ENCODE measurements at regions not wholly inside any gene's neighbourhood (a gene's known extent, or its start where the extent isn't known, plus 50 kb on each side); places are given as distances from the start of the nearest gene placed in this dataset.
"Not testable (repeated sequence)": the region's sequence is repeated elsewhere in the genome, so short reads cannot be mapped to it uniquely, and the experiment has no call there.

DNA sequence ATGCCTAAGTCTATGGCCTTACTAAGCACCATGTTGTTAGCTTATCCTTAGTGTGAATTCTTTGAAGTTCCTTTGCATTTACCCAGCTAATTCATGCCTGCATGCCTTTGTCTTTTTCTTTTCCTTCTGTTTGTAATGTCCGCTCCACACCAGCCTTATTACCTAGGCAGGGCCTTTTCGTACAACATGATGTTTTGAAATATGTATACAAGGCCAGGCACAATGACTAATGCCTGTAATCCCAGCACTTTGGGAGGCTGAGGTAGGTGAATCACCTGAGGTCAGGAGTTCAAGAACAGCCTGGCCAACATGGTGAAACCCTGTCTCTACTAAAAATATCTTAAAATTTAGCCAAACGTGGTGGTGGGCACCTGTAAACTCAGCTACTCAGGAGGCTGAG lies 1636.5 kb upstream of the SEL1L start:
- DNase-seq (ENCODE audit: low spot score): no peak

DNA sequence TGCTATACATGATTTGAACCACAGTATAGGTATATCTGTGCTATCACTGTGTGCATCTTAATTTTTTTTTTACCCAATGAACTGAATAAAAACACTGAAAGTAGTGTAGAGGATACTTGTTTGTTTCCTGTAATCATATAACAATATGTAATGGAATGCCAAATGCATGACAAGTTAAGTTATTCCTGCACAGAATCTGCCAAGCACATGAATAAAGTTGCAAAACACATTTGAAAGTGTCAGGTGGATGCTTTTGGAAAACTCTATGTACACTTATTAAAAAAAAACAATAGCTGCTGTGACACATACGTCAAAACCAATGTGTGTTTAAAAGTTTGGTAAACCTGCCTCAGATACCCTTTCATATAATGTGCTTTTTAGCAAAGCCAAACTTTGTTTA lies 1638.1 kb upstream of the SEL1L start:
- DNase-seq (ENCODE audit: low spot score): no peak

DNA sequence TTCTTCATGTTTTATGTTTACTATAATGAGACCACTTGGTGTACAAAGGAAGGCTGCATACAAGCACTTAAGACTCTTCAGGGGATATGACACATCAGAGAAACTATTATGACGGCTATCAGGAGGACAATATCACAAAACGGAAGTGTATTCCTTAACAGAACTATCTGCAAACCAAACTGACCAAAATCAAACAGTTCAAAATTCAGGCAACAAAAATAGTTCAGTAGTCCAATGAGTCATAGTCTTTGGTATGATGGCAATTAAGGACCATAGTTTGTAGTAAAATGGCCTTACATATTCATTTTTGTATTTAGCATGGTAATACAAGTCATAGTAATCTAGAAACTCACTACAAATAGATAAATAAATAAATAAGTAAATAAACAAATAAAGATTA lies 1638.7 kb upstream of the SEL1L start:
- no peak for DNase-seq (ENCODE audit: low spot score)

- no peak for DNase-seq (ENCODE audit: low spot score)
These were observed 1640.0 kb upstream of the SEL1L start for GRCh38 chr14:83173687-83174086.

GRCh38 chr14:83184531-83184930 lies 1650.9 kb upstream of the SEL1L start:
- no peak for DNase-seq (ENCODE audit: low spot score)

- not testable (repeated sequence) for DNase-seq (ENCODE audit: low spot score)
These were observed 1654.7 kb upstream of the SEL1L start for GRCh38 chr14:83188311-83188710.

GRCh38 chr14:83196236-83196635 lies 1662.6 kb upstream of the SEL1L start:
- DNase-seq (ENCODE audit: low spot score): no peak

- no peak for DNase-seq (ENCODE audit: low spot score)
These were observed 1663.6 kb upstream of the SEL1L start for GRCh38 chr14:83197271-83197670.

DNA sequence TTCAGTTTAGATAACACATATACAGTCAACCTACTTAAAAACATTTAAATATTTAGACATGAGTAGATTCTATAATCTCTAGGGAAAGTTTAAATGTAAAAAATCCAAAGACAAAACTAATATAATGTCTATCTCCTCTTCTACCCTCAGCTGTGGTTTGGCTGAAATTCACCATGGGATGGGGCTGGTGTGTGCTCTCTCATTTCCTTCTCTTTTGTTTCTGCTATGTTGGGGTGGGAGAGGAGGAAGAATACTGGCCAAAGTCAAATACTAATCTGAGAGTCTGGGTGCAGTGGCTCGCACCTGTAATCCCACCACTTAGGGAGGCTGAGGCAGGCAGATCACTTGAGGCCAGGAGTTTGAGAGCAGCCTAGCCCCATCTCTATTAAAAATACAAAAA lies 1673.9 kb upstream of the SEL1L start:
- DNase-seq (ENCODE audit: low spot score): no peak

DNA sequence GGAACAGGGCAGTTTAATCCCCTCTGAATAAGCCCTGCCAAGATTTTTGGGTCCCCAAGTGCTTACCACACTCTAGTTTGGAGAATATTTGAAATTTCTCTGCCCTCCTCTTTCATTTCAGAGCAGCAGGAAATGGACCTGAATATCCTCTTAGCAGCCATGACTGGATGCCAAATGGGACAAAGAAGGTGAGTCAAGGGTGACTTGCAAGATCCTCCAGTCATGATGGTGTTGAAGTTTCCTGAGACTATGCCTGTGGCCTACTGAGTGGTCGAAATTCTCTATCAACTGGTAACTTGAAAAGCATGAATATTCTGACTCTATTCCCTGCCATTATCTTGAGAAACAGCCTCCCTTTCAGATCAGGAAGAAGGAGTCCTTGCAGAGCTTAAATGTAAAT lies 1674.7 kb upstream of the SEL1L start:
- peak; percentile 5 for DNase-seq (ENCODE audit: low spot score)

- peak; percentile 86 for DNase-seq (ENCODE audit: low spot score)
These were observed 1683.8 kb upstream of the SEL1L start for GRCh38 chr14:83217492-83217891.

DNA sequence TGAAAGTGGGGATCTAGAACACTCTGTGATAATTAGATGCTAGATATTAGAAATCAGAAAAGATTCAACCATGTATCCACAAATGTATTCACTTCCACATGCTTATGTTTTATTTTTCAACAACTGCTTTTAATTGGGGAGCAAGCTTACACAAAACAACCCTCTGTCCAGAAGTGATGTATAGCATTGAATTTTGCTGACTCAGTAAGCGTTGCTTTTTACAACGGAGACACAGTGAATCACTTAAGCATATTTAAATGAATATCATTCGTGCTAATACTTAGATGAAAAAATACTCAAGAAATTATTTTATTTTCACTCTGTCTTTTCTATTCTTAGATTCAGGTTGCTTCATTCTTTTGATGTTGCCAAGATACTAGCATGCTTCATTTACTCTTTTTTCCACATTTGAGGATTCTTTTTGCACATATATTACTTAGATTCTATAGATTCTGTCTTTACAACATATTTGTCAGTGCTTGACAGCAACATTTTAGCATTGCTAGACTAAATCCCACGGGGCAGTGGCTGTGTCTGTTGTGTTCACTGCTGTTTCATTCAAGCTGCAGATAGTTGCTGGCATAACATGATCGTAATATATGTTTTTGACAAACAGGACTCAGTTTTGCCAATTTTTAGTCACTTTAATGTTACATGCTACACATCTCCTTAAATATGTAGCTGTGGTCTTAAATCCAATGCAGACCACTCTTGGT lies 1714.4 kb upstream of the SEL1L start:
- DNase-seq (ENCODE audit: low spot score): no peak

- DNase-seq (ENCODE audit: low spot score): no peak
These were observed 1717.7 kb upstream of the SEL1L start for GRCh38 chr14:83251402-83251801.

GRCh38 chr14:83253870-83254269 lies 1720.2 kb upstream of the SEL1L start:
- DNase-seq (ENCODE audit: low spot score): no peak

GRCh38 chr14:83255015-83255726 lies 1721.5 kb upstream of the SEL1L start:
- peak; percentile 57 for DNase-seq (ENCODE audit: low spot score)

DNA sequence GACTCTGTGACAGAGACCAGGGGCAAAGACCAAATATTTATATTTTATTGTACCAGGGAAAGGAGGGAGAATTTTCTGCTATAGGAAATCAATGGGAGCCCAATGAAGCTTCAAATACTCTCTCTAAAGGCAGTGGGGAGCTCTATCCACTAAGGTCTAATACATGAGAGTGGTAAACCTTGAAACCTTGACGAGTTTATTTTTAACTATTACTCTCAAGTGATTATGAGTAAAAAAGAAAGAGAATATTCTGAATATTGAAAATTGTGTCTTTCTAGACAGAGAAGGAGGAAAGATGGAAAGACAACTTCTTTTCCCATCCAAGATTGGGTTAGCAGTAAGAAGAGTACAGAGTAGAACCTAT lies 1722.1 kb upstream of the SEL1L start:
- no peak for DNase-seq (ENCODE audit: low spot score)

DNA sequence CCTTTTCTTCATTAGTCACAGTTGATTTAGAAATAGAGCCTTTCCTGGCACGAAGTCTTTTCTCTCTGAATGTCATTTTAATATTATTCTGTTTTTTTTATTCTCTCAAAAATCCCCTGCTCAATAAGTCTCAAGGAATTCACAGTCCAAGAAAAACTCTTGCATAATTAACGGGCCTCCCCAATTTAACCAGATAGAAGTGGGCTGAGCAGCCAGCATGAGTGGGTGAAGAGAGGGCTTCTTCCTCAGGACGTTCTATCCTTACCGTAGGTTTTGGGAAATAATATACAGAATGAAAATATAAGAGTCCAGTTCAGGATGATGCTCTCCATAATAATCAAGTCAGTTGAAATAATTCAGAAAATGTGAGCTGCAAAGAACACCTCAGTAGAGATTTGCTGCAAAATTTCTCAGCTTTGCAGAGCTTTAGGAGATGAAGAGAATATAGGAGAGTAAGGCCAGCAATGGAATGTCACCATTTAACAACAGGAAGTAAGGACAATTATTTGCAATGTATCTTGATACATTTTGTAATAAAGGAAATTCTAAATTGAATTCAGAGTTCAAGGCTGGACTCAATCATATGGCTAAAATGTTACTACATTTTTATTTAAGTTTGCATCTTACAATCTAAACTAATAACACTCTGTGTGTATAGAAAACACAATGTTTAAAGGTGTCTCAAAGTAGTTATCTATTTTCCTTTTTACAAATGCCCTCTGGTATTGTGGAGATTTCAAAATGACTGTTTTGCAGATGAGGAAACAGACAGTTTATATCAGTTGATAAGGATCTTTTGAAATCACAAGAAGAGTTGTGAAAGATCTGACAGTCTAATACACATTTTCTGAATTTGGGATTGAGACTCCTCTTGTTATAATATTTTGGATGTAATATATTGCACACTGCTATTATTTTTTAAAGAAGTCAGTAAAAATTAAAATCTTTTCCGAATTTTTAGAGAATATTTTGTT lies 1724.1 kb upstream of the SEL1L start:
- DNase-seq (ENCODE audit: low spot score): no peak

GRCh38 chr14:83260751-83261150 lies 1727.1 kb upstream of the SEL1L start:
- DNase-seq (ENCODE audit: low spot score): no peak

GRCh38 chr14:83269583-83269982 lies 1735.9 kb upstream of the SEL1L start:
- DNase-seq (ENCODE audit: low spot score): no peak

DNA sequence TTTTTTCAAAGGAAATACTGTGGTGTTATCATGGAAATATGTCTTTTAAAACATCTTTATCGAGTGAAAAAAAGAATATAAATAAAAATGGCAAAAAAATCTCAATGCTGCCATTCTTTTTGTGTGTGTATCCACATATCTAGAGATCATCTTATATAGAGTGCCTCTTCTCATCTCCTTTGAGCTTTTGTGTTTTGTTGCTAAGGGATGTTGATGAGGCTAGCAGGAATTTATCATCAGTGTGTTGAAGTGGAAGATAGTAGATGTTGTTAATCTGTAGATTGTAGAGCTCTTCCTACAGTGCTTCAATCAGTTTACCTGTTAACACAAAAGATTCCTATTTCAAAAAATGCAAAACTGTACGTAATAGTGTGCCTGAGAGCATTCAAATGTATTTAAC lies 1738.0 kb upstream of the SEL1L start:
- DNase-seq (ENCODE audit: low spot score): no peak

DNA sequence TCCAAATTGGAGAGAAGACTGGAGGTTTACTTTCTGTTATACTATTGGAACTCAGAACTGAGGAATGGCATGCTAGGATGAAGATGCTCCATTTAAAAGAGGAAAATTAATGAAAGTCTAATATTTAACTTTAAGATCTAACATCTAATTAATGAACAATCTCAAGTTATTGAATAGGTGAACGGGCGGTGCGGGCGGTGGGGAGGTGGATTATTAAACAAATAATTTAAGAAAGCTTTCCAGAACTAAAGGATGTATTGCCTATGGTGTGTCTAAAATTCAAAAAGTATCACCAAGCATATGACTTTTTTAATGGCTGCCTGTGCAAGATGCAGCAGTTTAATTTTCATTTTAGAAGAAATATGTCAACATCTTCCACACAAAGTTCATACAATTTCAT lies 1747.1 kb upstream of the SEL1L start:
- DNase-seq (ENCODE audit: low spot score): no peak

GRCh38 chr14:83282706-83283105 lies 1749.1 kb upstream of the SEL1L start:
- no peak for DNase-seq (ENCODE audit: low spot score)

GRCh38 chr14:83287300-83287699 lies 1753.6 kb upstream of the SEL1L start:
- no peak for DNase-seq (ENCODE audit: low spot score)

All from H4 (cell line).